Keratinocyte (primary cell): ENCODE measurements at regions not wholly inside any gene's neighbourhood (a gene's known extent, or its start where the extent isn't known, plus 50 kb on each side); places are given as distances from the start of the nearest gene placed in this dataset.
"Not testable (repeated sequence)": the region's sequence is repeated elsewhere in the genome, so short reads cannot be mapped to it uniquely, and the experiment has no call there.

Experiments
- DNase-seq: peaks from one replicate; pipeline ENCODE4 v3.0.0-alpha.2; 2011; ENCODE audit warnings: low read depth, missing footprints, low spot score
- FAIRE-seq: peaks from 2 replicates; lab custom pipeline; 2011; peaks lifted over from hg19 to GRCh38; lab: Jason Lieb, UNC
- H2AFZ ChIP-seq: 2 replicates; pipeline ENCODE4 v1.6.0; 2012; ENCODE audit warnings: low read length, control low read depth, inconsistent platforms; ENCODE audit not compliant: control insufficient read depth
- H3K27ac ChIP-seq: 2 replicates; pipeline ENCODE4 v1.5.1; 2011; ENCODE audit warnings: low read length; ENCODE audit not compliant: control insufficient read depth, insufficient read depth
- H3K27me3 ChIP-seq: 3 replicates; pipeline ENCODE4 v1.6.0; 2011; ENCODE audit warnings: low read length; ENCODE audit not compliant: control insufficient read depth, insufficient read depth; ENCODE audit errors: extremely low read depth
- H3K36me3 ChIP-seq, 2 experiments: 2 replicates in 1 of 2; 3 replicates in 1 of 2; pipeline ENCODE4 v1.5.1; 2011; ENCODE audit warnings: low read length in 2 of 2, mild to moderate bottlenecking in 1 of 2; ENCODE audit not compliant: control insufficient read depth in 2 of 2, insufficient read depth in 2 of 2; ENCODE audit errors: extremely low read depth in 1 of 2
- H3K4me1 ChIP-seq: 3 replicates; pipeline ENCODE4 v1.5.1; 2011; ENCODE audit warnings: low read length; ENCODE audit not compliant: control insufficient read depth, insufficient read depth; ENCODE audit errors: extremely low read depth
- H3K4me2 ChIP-seq: 3 replicates; pipeline ENCODE4 v1.6.0; 2011; ENCODE audit warnings: low read depth, low read length; ENCODE audit not compliant: control insufficient read depth, insufficient read depth; ENCODE audit errors: extremely low read depth
- H3K4me3 ChIP-seq, 3 experiments: fragments of 200-600 bp in 1 of 3; sonication (generic) in 1 of 3; 2 replicates in 2 of 3; 3 replicates in 1 of 3; pipeline ENCODE4 v1.5.1; 2011 to 2016; ENCODE audit warnings: low read length in 3 of 3, mild to moderate bottlenecking in 3 of 3, control low read depth in 2 of 3, inconsistent platforms in 1 of 3, low read depth in 1 of 3, mixed read lengths in 1 of 3, mixed run types in 1 of 3, moderate library complexity in 1 of 3; ENCODE audit not compliant: control insufficient read depth in 2 of 3, insufficient read depth in 2 of 3; ENCODE audit errors: extremely low read depth in 1 of 3
- H3K79me2 ChIP-seq: 2 replicates; pipeline ENCODE4 v1.6.0; 2012; ENCODE audit warnings: low read length; ENCODE audit not compliant: control insufficient read depth, insufficient read depth
- H3K9ac ChIP-seq: 3 replicates; pipeline ENCODE4 v1.6.0; 2011; ENCODE audit warnings: low read length; ENCODE audit not compliant: control insufficient read depth, insufficient read depth; ENCODE audit errors: extremely low read depth
- H3K9me1 ChIP-seq: 3 replicates; pipeline ENCODE4 v1.6.0; 2011; ENCODE audit warnings: low read length; ENCODE audit not compliant: control insufficient read depth, insufficient read depth; ENCODE audit errors: extremely low read depth
- H3K9me3 ChIP-seq: 2 replicates; pipeline ENCODE4 v1.5.1; 2012; ENCODE audit warnings: low read depth, low read length; ENCODE audit not compliant: control insufficient read depth
- H4K20me1 ChIP-seq: 3 replicates; pipeline ENCODE4 v1.6.0; 2011; ENCODE audit warnings: low read length; ENCODE audit not compliant: control insufficient read depth, insufficient read depth; ENCODE audit errors: extremely low read depth
- CTCF ChIP-seq, 3 experiments: IDR thresholded peaks in 1 of 3; conservative IDR thresholded peaks in 1 of 3; optimal IDR thresholded peaks in 1 of 3; 2 replicates in 2 of 3; 3 replicates in 1 of 3; pipeline versions ENCODE3 to v1.5.1; 2011; ENCODE audit warnings: low read length in 3 of 3, mild to moderate bottlenecking in 3 of 3, moderate library complexity in 2 of 3, control low read depth in 1 of 3, inconsistent platforms in 1 of 3; ENCODE audit not compliant: insufficient read depth in 2 of 3; ENCODE audit errors: extremely low read depth in 1 of 3
- EZH2 ChIP-seq: IDR thresholded peaks from one replicate; pipeline ENCODE4 v1.6.1; 2012; ENCODE audit warnings: inconsistent platforms, mild to moderate bottlenecking, low read length, moderate library complexity
- dilution Hi-C: fragments of 300-500 bp; cut with MboI; formaldehyde crosslinking; loops from one replicate; pipeline ENCODE4 v1.7.0; 2020; ENCODE audit warnings: low sequenced_read_pairs; ENCODE audit not compliant: extremely low pct_ligation_motif_present

- TF ChIP-seq EZH2, result no peak
- no peak for TF ChIP-seq CTCF (optimal IDR thresholded peaks at IDR 0.05 in 1 of 3, IDR thresholded peaks at IDR 0.05 in 1 of 3, conservative IDR thresholded peaks at IDR 0.05 in 1 of 3; ENCODE audit: extremely low read depth in 1 of 3, insufficient read depth in 2 of 3, low read length in 3 of 3)
- H3K9me1 ChIP-seq, result no peaks in the 10 kb centered on the region
- no peak overlapping the region for H3K4me2 ChIP-seq
- H3K79me2 ChIP-seq, result no peaks in the 10 kb centered on the region
- H3K9me3 ChIP-seq, result no peaks in the 10 kb centered on the region
- no peak overlapping the region for H2AFZ ChIP-seq
- H4K20me1 ChIP-seq, result no peaks in the 10 kb centered on the region
- no peaks in the 10 kb centered on the region for H3K36me3 ChIP-seq
- no peak overlapping the region for H3K27ac ChIP-seq
- dilution Hi-C loops, result no loop called here
- DNase-seq (no peak), FAIRE-seq (no peak)
- H3K27me3 ChIP-seq, result no peaks in the 10 kb centered on the region
- H3K9ac ChIP-seq, result no peak overlapping the region
- no peaks in the 10 kb centered on the region for H3K4me1 ChIP-seq
- H3K4me3 ChIP-seq, result no peak overlapping the region
Measured at GRCh38 chr5:54378707-54379106, 68.3 kb upstream of the ARL15 start.

GRCh38 chr5:54377339-54377738 lies 67.0 kb upstream of the ARL15 start:
- H3K9me3 ChIP-seq, H3K36me3 ChIP-seq, H3K9me1 ChIP-seq, H3K9ac ChIP-seq, H3K27me3 ChIP-seq, H3K79me2 ChIP-seq, H3K27ac ChIP-seq, DNase-seq, FAIRE-seq, H3K4me1 ChIP-seq, H4K20me1 ChIP-seq, H3K4me2 ChIP-seq, H3K4me3 ChIP-seq, H2AFZ ChIP-seq, dilution Hi-C loops: not testable (repeated sequence)

GRCh38 chr5:54370982-54371381 lies 60.6 kb upstream of the ARL15 start:
- Histone ChIP-seq H3K9me1 (no peaks in the 10 kb centered on the region), H4K20me1 (no peaks in the 10 kb centered on the region), H2AFZ (no peak overlapping the region), H3K36me3 (no peaks in the 10 kb centered on the region), H3K4me1 (no peaks in the 10 kb centered on the region), H3K27ac (no peak overlapping the region), H3K27me3 (no peaks in the 10 kb centered on the region), H3K79me2 (no peaks in the 10 kb centered on the region), H3K9me3 (no peaks in the 10 kb centered on the region), H3K4me3 (no peak overlapping the region), H3K9ac (no peak overlapping the region), H3K4me2 (no peak overlapping the region)
- TF ChIP-seq CTCF (optimal IDR thresholded peaks at IDR 0.05 in 1 of 3, IDR thresholded peaks at IDR 0.05 in 1 of 3, conservative IDR thresholded peaks at IDR 0.05 in 1 of 3; ENCODE audit: extremely low read depth in 1 of 3, insufficient read depth in 2 of 3, low read length in 3 of 3) (no peak), EZH2 (no peak)
- dilution Hi-C loops, result no loop called here
- FAIRE-seq, result no peak
- DNase-seq, result no peak
